Thyroid gland (tissue), 4 donors: ENCODE measurements at regions not wholly inside any gene's neighbourhood (a gene's known extent, or its start where the extent isn't known, plus 50 kb on each side); places are given as distances from the start of the nearest gene placed in this dataset.

Experiments used
- POLR2A ChIP-seq, 2 donors: fragments of 450-650 bp; IDR thresholded peaks; one replicate each; pipeline ENCODE4 v1.6.1; 2017; ENCODE audit warnings: antibody characterized with exemption in 2 of 2, mild to moderate bottlenecking in 2 of 2, moderate library complexity in 1 of 2
- TF ChIP-seq, protein P1 (sequence below), 6 experiments: fragments of 200-600 bp in 3 of 6; fragments of 450-650 bp in 3 of 6; sonication (generic) in 3 of 6; IDR thresholded peaks; one replicate each; pipeline ENCODE4 v1.5.1; 2016 to 2019; ENCODE audit warnings: antibody characterized with exemption in 6 of 6, mild to moderate bottlenecking in 2 of 6, inconsistent platforms in 1 of 6, moderate library complexity in 1 of 6

DNA sequence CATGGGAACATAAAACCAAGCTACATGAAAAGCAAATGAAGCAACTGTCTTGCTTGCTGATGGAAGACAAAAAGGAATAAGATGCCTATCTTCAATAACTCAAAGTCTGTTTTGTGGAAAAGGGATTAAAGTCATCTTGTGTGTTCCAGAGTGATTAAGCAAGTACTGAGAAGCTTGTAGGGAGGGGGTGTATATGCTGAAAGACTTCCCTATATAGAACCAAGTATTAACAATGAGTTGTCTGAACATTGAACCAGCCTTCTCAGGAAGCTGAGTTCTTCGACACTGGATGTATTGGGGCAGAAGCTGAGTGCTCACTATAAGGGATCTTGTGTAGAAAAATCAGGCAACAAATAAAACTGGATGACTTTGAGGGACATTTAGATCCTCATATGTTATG is 451.8 kb downstream of the CD83 start:
- TF ChIP-seq, protein P1, sequence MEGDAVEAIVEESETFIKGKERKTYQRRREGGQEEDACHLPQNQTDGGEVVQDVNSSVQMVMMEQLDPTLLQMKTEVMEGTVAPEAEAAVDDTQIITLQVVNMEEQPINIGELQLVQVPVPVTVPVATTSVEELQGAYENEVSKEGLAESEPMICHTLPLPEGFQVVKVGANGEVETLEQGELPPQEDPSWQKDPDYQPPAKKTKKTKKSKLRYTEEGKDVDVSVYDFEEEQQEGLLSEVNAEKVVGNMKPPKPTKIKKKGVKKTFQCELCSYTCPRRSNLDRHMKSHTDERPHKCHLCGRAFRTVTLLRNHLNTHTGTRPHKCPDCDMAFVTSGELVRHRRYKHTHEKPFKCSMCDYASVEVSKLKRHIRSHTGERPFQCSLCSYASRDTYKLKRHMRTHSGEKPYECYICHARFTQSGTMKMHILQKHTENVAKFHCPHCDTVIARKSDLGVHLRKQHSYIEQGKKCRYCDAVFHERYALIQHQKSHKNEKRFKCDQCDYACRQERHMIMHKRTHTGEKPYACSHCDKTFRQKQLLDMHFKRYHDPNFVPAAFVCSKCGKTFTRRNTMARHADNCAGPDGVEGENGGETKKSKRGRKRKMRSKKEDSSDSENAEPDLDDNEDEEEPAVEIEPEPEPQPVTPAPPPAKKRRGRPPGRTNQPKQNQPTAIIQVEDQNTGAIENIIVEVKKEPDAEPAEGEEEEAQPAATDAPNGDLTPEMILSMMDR (IDR thresholded peaks at IDR 0.05): no peak
- TF ChIP-seq POLR2A (IDR thresholded peaks at IDR 0.05): no peak
